Endothelial cell of umbilical vein (primary cell): ENCODE measurements at regions not wholly inside any gene's neighbourhood (a gene's known extent, or its start where the extent isn't known, plus 50 kb on each side); places are given as distances from the start of the nearest gene placed in this dataset.

ENCODE experiments used
- BruUV-seq: library from RNA; stranded (reverse); fragments of 400-500 nt; replicated peaks from 2 replicates; lab custom pipeline; 2021; lab: Mats Ljungman, UMichigan
- CTCF ChIA-PET: fragments of 300-600, 350-600 bp; sonication (Branson Sonifier 250); formaldehyde crosslinking; loops from one replicate; lab custom pipeline; 2021; ENCODE audit warnings: antibody characterized with exemption, inconsistent platforms; lab: Charles Lee
- POLR2A ChIA-PET: fragments of 300-600, 350-600 bp; sonication (Branson Sonifier 250); formaldehyde crosslinking; loops from one replicate; lab custom pipeline; 2021; ENCODE audit warnings: antibody characterized with exemption, inconsistent platforms; lab: Charles Lee
- DNase-seq: peaks from one replicate; pipeline ENCODE4 v3.0.0-alpha.2; 2011; ENCODE audit warnings: low read depth, low spot score
- FAIRE-seq: peaks from 2 replicates; lab custom pipeline; 2011; peaks lifted over from hg19 to GRCh38; lab: Jason Lieb, UNC
- H2AFZ ChIP-seq: 2 replicates; pipeline ENCODE4 v1.6.0; 2012; ENCODE audit warnings: low read depth, low read length, control low read depth, inconsistent platforms
- H3K27ac ChIP-seq: 2 replicates; pipeline ENCODE4 v1.5.1; 2011; ENCODE audit warnings: low read depth, mild to moderate bottlenecking, control low read depth, low read length, moderate library complexity; ENCODE audit not compliant: insufficient read depth
- H3K27me3 ChIP-seq, 2 experiments: 2 replicates each; pipeline versions ENCODE4 v1.6.0 to v1.6.1; 2011; ENCODE audit warnings: low read length in 2 of 2, mixed read lengths in 1 of 2; ENCODE audit not compliant: control insufficient read depth in 2 of 2, insufficient read depth in 2 of 2
- H3K36me3 ChIP-seq, 2 experiments: 2 replicates in 1 of 2; 3 replicates in 1 of 2; pipeline ENCODE4 v1.5.1; 2011; ENCODE audit warnings: low read length in 2 of 2, mild to moderate bottlenecking in 1 of 2, moderate library complexity in 1 of 2; ENCODE audit not compliant: control insufficient read depth in 2 of 2, insufficient read depth in 2 of 2; ENCODE audit errors: extremely low read depth in 1 of 2
- H3K4me1 ChIP-seq: 3 replicates; pipeline ENCODE4 v1.5.1; 2011; ENCODE audit warnings: mild to moderate bottlenecking, low read length; ENCODE audit not compliant: control insufficient read depth, insufficient read depth; ENCODE audit errors: extremely low read depth
- H3K4me2 ChIP-seq: 2 replicates; pipeline ENCODE4 v1.6.1; 2011; ENCODE audit warnings: low read length, control low read depth, mixed read lengths; ENCODE audit not compliant: insufficient read depth
- H3K4me3 ChIP-seq, 3 experiments: fragments of 200-600 bp in 1 of 3; sonication (generic), shearing (Covaris generic) in 1 of 3; replicated peaks in 1 of 3; 2 replicates each; pipeline ENCODE4 v1.5.1; 2011 to 2016; ENCODE audit warnings: control low read depth in 3 of 3, low read length in 3 of 3, mild to moderate bottlenecking in 2 of 3, inconsistent platforms in 1 of 3, low read depth in 1 of 3, moderate library complexity in 1 of 3; ENCODE audit not compliant: insufficient read depth in 1 of 3
- H3K79me2 ChIP-seq: 2 replicates; pipeline ENCODE4 v1.6.0; 2012; ENCODE audit warnings: low read length, inconsistent platforms; ENCODE audit not compliant: control insufficient read depth, insufficient read depth
- H3K9ac ChIP-seq: replicated peaks from 2 replicates; pipeline ENCODE3; 2011; ENCODE audit warnings: low read length, control low read depth; ENCODE audit not compliant: insufficient read depth; ENCODE audit errors: extremely low read depth
- H3K9me1 ChIP-seq: replicated peaks from 3 replicates; pipeline ENCODE4 v1.6.0; 2011; ENCODE audit warnings: mild to moderate bottlenecking, low read length; ENCODE audit not compliant: control insufficient read depth, insufficient read depth; ENCODE audit errors: extremely low read depth
- H3K9me3 ChIP-seq: replicated peaks from 2 replicates; pipeline ENCODE4 v1.5.1; 2012; ENCODE audit warnings: low read length, inconsistent platforms; ENCODE audit not compliant: control insufficient read depth, insufficient read depth
- H4K20me1 ChIP-seq: replicated peaks from 2 replicates; pipeline ENCODE3; 2011; ENCODE audit warnings: mild to moderate bottlenecking, low read length; ENCODE audit not compliant: control insufficient read depth, insufficient read depth; ENCODE audit errors: extremely low read depth
- EZH2 ChIP-seq: IDR thresholded peaks from 2 replicates; pipeline ENCODE4 v1.6.1; 2012; ENCODE audit warnings: borderline replicate concordance, low read depth, mild to moderate bottlenecking, moderate library complexity, low read length, inconsistent platforms; ENCODE audit not compliant: severe bottlenecking
- FOS ChIP-seq: IDR thresholded peaks from 2 replicates; pipeline ENCODE4 v1.6.1; 2011; ENCODE audit warnings: mild to moderate bottlenecking, low read length, moderate library complexity, borderline replicate concordance; ENCODE audit not compliant: insufficient read depth
- GATA2 ChIP-seq: IDR thresholded peaks from 2 replicates; pipeline ENCODE4 v1.7.0; 2011; ENCODE audit warnings: low read depth, mild to moderate bottlenecking, moderate library complexity, mixed read lengths, low read length; ENCODE audit not compliant: insufficient read length, insufficient read depth
- JUN ChIP-seq: IDR thresholded peaks from 2 replicates; pipeline ENCODE4 v1.6.1; 2011; ENCODE audit warnings: borderline replicate concordance, low read depth; ENCODE audit not compliant: insufficient read length, insufficient read depth
- MYC ChIP-seq: IDR thresholded peaks from one replicate; pipeline ENCODE4 v1.6.1; 2011; ENCODE audit warnings: mild to moderate bottlenecking, low read depth, low read length
- POLR2A ChIP-seq: IDR thresholded peaks from 2 replicates; pipeline ENCODE4 v1.6.1; 2012; ENCODE audit warnings: low read depth, mild to moderate bottlenecking, control low read depth, low read length
- POLR2AphosphoS5 ChIP-seq: IDR thresholded peaks from 2 replicates; pipeline ENCODE4 v1.6.1; 2012; ENCODE audit warnings: low read depth, mild to moderate bottlenecking, control low read depth, low read length, moderate library complexity; ENCODE audit not compliant: insufficient read depth
- dilution Hi-C: fragments of 300-500 bp; cut with MboI; formaldehyde crosslinking; loops from one replicate; pipeline ENCODE4 v1.15.0; 2019; ENCODE audit warnings: low sequenced_read_pairs; ENCODE audit not compliant: extremely low pct_ligation_motif_present
- intact Hi-C: fragments of 100-400 bp; cut with micrococcal nuclease; formaldehyde crosslinking; loops from one replicate; pipeline ENCODE4 v1.10.0; 2022
- TF ChIP-seq, protein P1 (sequence below), 2 donors: IDR thresholded peaks; 1 replicate in 1 of 2; 2 replicates in 1 of 2; pipeline ENCODE4 v1.5.1; 2011; ENCODE audit warnings: low read length in 2 of 2, mild to moderate bottlenecking in 2 of 2, moderate library complexity in 2 of 2, control low read depth in 1 of 2, inconsistent platforms in 1 of 2, low read depth in 1 of 2; ENCODE audit not compliant: insufficient read depth in 1 of 2; ENCODE audit errors: extremely low read depth in 1 of 2
- TF ChIP-seq, protein P2 (sequence below): IDR thresholded peaks from 2 replicates; pipeline ENCODE4 v1.6.1; 2011; ENCODE audit not compliant: insufficient read depth, insufficient read length

DNA sequence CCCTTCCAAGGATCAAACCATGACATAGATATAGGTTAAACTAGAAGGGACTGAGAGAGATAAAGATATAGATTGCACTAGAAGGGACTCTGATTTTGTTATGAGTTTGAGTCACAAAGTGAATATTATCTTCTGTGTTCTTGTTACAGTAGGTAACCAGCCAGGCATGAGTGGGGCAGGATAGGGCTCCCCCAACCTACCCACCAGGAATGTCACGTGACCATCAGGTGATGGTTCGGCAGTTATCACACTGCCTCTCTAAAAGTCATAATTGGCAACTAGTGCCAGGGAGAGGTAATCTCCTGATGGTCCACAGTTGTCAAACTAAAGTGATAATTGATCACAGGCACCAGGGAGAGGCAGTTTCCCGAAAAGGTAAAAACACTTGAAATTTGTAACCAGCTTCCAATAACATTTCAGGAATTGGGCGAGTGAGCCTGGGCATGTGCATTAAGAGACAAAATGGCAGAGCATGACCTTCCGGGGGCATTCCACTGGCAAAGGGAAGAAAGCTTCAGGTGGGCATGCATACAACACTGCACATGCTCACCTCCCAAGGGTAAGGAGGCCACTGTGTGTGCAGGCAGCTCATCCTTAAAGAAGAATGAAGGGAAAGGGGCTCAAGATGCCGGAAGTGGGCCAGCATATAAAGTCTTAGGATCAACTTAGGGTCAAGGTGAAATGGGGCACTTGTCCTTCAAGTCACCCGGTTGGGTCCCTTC, 533.6 kb upstream of the HTR2C start:
- Histone ChIP-seq H3K4me3 (no peak overlapping the region), H3K27ac (no peak overlapping the region), H3K27me3 (no peaks in the 10 kb centered on the region), H3K79me2 (no peaks in the 10 kb centered on the region), H2AFZ (no peak overlapping the region), H3K9me3 (no peaks in the 10 kb centered on the region), H3K4me1 (no peaks in the 10 kb centered on the region), H4K20me1 (no peaks in the 10 kb centered on the region), H3K9me1 (no peaks in the 10 kb centered on the region), H3K4me2 (no peak overlapping the region), H3K9ac (no peak overlapping the region), H3K36me3 (no peaks in the 10 kb centered on the region)
- TF ChIP-seq, protein P1, sequence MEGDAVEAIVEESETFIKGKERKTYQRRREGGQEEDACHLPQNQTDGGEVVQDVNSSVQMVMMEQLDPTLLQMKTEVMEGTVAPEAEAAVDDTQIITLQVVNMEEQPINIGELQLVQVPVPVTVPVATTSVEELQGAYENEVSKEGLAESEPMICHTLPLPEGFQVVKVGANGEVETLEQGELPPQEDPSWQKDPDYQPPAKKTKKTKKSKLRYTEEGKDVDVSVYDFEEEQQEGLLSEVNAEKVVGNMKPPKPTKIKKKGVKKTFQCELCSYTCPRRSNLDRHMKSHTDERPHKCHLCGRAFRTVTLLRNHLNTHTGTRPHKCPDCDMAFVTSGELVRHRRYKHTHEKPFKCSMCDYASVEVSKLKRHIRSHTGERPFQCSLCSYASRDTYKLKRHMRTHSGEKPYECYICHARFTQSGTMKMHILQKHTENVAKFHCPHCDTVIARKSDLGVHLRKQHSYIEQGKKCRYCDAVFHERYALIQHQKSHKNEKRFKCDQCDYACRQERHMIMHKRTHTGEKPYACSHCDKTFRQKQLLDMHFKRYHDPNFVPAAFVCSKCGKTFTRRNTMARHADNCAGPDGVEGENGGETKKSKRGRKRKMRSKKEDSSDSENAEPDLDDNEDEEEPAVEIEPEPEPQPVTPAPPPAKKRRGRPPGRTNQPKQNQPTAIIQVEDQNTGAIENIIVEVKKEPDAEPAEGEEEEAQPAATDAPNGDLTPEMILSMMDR (IDR thresholded peaks at IDR 0.05; ENCODE audit: extremely low read depth in 1 of 2, insufficient read depth in 1 of 2, low read depth in 1 of 2, low read length in 2 of 2) = no peak
- TF ChIP-seq, protein P2, sequence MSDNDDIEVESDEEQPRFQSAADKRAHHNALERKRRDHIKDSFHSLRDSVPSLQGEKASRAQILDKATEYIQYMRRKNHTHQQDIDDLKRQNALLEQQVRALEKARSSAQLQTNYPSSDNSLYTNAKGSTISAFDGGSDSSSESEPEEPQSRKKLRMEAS = no peak
- no TSS peak for BruUV-seq
- intact Hi-C loops = no loop called here
- POLR2A ChIA-PET = no interaction called here
- dilution Hi-C loops = no loop called here
- CTCF ChIA-PET = no interaction called here
- FAIRE-seq (no peak), DNase-seq (no peak)

DNA sequence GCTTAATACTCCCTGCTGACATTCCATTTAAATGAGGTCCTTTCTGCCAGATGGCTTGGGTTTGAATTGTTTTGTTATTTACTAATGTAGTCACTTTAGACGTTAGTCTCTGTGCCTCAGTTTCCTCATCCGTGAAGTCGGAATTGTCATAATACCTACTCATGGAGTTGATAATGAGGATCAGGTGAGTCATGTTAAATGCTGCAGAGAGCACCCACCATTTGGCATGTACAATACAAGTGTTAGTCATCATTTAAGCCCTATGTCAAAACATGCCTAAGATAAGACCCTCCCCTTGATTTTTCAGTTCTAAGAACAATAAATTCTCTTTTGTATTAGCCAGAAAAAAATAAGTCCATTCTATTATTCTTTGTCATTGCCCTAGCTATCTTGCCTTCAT, 534.8 kb upstream of the HTR2C start:
- Histone ChIP-seq H3K36me3 (no peaks in the 10 kb centered on the region), H3K27me3 (no peaks in the 10 kb centered on the region), H3K27ac (no peak overlapping the region)

More for the DNA sequence above, 534.8 kb upstream of the HTR2C start:
- no peak overlapping the region for H3K4me3 ChIP-seq
- H3K4me2 ChIP-seq = no peak overlapping the region
- FAIRE-seq = no peak
- H3K9me3 ChIP-seq = no peaks in the 10 kb centered on the region
- no TSS peak for BruUV-seq
- DNase-seq = no peak
- no peak overlapping the region for H2AFZ ChIP-seq
- H4K20me1 ChIP-seq = no peaks in the 10 kb centered on the region
- ChIA-PET POLR2A (no interaction called here), CTCF (no interaction called here)
- intact Hi-C loops (no loop called here), dilution Hi-C loops (no loop called here)
- no peaks in the 10 kb centered on the region for H3K79me2 ChIP-seq
- H3K9ac ChIP-seq = no peak overlapping the region
- H3K9me1 ChIP-seq = no peaks in the 10 kb centered on the region
- TF ChIP-seq MYC (no peak), POLR2A (no peak), EZH2 (no peak), GATA2 (no peak), FOS (no peak), POLR2AphosphoS5 (no peak), JUN (no peak)
- TF ChIP-seq, protein P2 = no peak
- TF ChIP-seq, protein P1 (IDR thresholded peaks at IDR 0.05; ENCODE audit: extremely low read depth in 1 of 2, insufficient read depth in 1 of 2, low read depth in 1 of 2, low read length in 2 of 2) = no peak
- H3K4me1 ChIP-seq = no peaks in the 10 kb centered on the region
